ENCODE measurements at regions not wholly inside any gene's neighbourhood (a gene's known extent, or its start where the extent isn't known, plus 50 kb on each side); places are given as distances from the start of the nearest gene placed in this dataset.

DNA sequence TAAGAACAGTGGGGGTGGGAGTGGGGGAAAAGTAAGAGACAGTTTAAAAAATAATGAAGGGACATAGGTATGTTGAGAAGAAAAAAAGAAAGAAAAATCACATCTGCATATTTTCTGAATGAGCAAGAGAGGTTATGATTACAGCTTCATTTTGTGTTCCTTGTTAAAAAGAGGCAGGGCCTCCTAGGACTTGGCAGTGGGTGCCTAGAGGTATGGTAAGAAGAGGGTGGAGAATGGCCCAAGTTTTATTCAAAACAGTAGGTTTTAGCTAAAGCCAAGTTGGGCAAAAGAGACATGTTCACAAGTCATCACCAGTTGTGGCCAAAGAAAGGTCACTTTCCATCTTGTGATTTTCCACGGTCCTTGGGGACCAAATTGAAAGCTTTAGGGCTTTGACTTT lies 643.4 kb downstream of the CCDC171 start (continued):
- TF ChIP-seq, protein P1, sequence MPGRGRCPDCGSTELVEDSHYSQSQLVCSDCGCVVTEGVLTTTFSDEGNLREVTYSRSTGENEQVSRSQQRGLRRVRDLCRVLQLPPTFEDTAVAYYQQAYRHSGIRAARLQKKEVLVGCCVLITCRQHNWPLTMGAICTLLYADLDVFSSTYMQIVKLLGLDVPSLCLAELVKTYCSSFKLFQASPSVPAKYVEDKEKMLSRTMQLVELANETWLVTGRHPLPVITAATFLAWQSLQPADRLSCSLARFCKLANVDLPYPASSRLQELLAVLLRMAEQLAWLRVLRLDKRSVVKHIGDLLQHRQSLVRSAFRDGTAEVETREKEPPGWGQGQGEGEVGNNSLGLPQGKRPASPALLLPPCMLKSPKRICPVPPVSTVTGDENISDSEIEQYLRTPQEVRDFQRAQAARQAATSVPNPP (IDR thresholded peaks at IDR 0.05; ENCODE audit: borderline replicate concordance, insufficient read depth, insufficient read length): no peak
- no peak for TF ChIP-seq LARP7 (IDR thresholded peaks at IDR 0.05)
- TF ChIP-seq, protein P2, sequence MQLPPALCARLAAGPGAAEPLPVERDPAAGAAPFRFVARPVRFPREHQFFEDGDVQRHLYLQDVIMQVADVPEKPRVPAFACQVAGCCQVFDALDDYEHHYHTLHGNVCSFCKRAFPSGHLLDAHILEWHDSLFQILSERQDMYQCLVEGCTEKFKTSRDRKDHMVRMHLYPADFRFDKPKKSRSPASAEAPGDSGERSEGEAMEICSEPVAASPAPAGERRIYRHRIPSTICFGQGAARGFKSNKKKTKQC (CRISPR knock-in tag; IDR thresholded peaks at IDR 0.05): no peak

DNA sequence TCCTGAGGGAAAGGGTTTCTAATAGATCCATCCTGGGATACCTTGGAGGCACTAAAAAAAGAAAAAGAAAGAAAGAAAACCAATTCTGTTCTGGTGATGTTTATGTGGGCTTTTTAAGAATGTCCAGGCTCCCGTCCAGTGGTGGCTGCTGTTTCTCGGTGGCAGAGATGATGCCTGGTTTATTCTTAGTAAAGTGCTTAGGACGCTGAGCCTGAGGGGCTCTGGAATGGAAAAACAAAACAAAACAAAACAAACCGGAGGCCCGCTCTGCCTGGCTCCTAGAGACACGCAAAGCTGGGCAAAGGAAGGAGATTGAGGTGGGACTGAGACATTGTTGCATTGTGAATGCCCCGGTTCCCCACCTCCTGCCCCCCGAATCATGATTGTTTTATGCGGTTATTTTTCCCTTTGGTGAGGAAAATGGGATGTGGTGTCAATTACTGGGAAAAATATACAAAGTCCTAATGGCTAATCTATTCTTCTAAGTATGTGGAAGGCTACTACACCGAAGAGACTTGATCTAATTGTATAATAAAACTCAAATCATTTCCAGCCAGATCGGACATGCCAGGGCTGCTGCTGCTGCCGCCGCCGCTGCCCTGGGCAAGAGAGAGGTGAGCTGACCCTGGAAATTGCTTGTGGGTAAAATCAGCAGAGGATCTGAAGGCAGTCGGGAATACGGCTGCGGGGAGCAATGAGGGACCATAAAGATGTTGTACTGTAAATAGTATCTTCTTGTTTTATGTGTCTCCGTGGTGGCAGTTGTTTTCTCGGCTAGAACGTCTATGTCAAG lies 644.9 kb downstream of the CCDC171 start:
- H4K20me1 ChIP-seq (replicated peaks; ENCODE audit: control insufficient read depth, insufficient read depth, low read length): no peaks in the 10 kb centered on the region
- no peak overlapping the region for H2AFZ ChIP-seq (ENCODE audit: low read depth, low read length)
- no peak overlapping the region for H3K4me3 ChIP-seq
- ATAC-seq: no peak
- no peaks in the 10 kb centered on the region for H3K9me3 ChIP-seq (replicated peaks; ENCODE audit: control insufficient read depth, insufficient read depth, low read depth, low read length)
- H3K9me1 ChIP-seq (ENCODE audit: control insufficient read depth, insufficient read depth, low read length): no peaks in the 10 kb centered on the region
- no peaks in the 10 kb centered on the region for H3K79me2 ChIP-seq (ENCODE audit: control insufficient read depth, insufficient read depth, low read length)
- FAIRE-seq: no peak
- no peak overlapping the region for H3K4me2 ChIP-seq (ENCODE audit: insufficient read depth, low read length)
- ChIA-PET POLR2A (no interaction called here), CTCF (ENCODE audit: low intra/inter-chr PET ratio) (no interaction called here)
- no peak overlapping the region for H3K9ac ChIP-seq (ENCODE audit: insufficient read depth in 1 of 2, low read depth in 2 of 2, low read length in 2 of 2)
- in situ Hi-C loops (cut with MboI): no loop called here
- no peaks in the 10 kb centered on the region for H3K4me1 ChIP-seq (replicated peaks in 1 of 2; ENCODE audit: control insufficient read depth in 2 of 2, insufficient read depth in 2 of 2, low read length in 2 of 2)
- TF ChIP-seq GABPB2 (CRISPR knock-in tag; conservative IDR thresholded peaks at IDR 0.05): no peak
- no peak for TF ChIP-seq ZNF282 (CRISPR knock-in tag; IDR thresholded peaks at IDR 0.05)
- TF ChIP-seq, protein P3, sequence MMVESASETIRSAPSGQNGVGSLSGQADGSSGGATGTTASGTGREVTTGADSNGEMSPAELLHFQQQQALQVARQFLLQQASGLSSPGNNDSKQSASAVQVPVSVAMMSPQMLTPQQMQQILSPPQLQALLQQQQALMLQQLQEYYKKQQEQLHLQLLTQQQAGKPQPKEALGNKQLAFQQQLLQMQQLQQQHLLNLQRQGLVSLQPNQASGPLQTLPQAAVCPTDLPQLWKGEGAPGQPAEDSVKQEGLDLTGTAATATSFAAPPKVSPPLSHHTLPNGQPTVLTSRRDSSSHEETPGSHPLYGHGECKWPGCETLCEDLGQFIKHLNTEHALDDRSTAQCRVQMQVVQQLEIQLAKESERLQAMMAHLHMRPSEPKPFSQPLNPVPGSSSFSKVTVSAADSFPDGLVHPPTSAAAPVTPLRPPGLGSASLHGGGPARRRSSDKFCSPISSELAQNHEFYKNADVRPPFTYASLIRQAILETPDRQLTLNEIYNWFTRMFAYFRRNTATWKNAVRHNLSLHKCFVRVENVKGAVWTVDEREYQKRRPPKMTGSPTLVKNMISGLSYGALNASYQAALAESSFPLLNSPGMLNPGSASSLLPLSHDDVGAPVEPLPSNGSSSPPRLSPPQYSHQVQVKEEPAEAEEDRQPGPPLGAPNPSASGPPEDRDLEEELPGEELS (CRISPR knock-in tag; IDR thresholded peaks at IDR 0.05; ENCODE audit: borderline replicate concordance): no peak
- no peak for TF ChIP-seq ASH1L (IDR thresholded peaks at IDR 0.05; ENCODE audit: borderline replicate concordance, low read depth, partially characterized antibody)
- no peak for TF ChIP-seq TCF7 (IDR thresholded peaks at IDR 0.05; ENCODE audit: borderline replicate concordance)
- TF ChIP-seq ESRRA (IDR thresholded peaks at IDR 0.05; ENCODE audit: borderline replicate concordance, low read depth): no peak
- TF ChIP-seq ZNF316 (IDR thresholded peaks at IDR 0.05): no peak
- no peak for TF ChIP-seq SMAD1 (IDR thresholded peaks at IDR 0.05; ENCODE audit: low read depth, low read length, partially characterized antibody)
- TF ChIP-seq CAMTA2 (CRISPR knock-in tag; conservative IDR thresholded peaks at IDR 0.05): no peak
- intact Hi-C loops (cut with micrococcal nuclease): no loop called here
- no peak overlapping the region for H3K27ac ChIP-seq (ENCODE audit: extremely low read depth, low read depth, low read length)
- H3K27me3 ChIP-seq (ENCODE audit: control insufficient read depth in 2 of 2, insufficient read depth in 2 of 2, low read length in 2 of 2): no peaks in the 10 kb centered on the region
- no peak for DNase-seq (ENCODE audit: extremely low read depth in 1 of 4, low spot score in 3 of 4)
- 2% methylated on average over 17 of the region's 20 CpGs for WGBS (ENCODE audit: insufficient coverage, low coverage, missing lambda C conversion rate)
- H3K36me3 ChIP-seq (ENCODE audit: control insufficient read depth, insufficient read depth, low read length): no peaks in the 10 kb centered on the region
- BruUV-seq (replicated peaks): no TSS peak

All from K562 (cell line).